Neural cell (in vitro differentiated cells): ENCODE measurements at regions not wholly inside any gene's neighbourhood (a gene's known extent, or its start where the extent isn't known, plus 50 kb on each side); places are given as distances from the start of the nearest gene placed in this dataset.

Experiments used
- H2AFZ ChIP-seq: fragments of 200-600, 300-800 bp; sonication (generic), shearing (Covaris generic); 2 replicates; pipeline ENCODE4 v1.6.0; 2014; ENCODE audit warnings: low read depth, mild to moderate bottlenecking, antibody characterized with exemption, low read length, moderate library complexity
- H3F3A ChIP-seq: fragments of 200-600 bp; shearing (Covaris generic); 2 replicates; pipeline ENCODE4 v1.6.1; 2016; ENCODE audit warnings: mild to moderate bottlenecking, moderate library complexity, mixed read lengths, antibody characterized with exemption, low read length; ENCODE audit not compliant: insufficient read depth, poor library complexity, severe bottlenecking
- H3K27ac ChIP-seq: fragments of 200-600, 300-800 bp; sonication (generic), shearing (Covaris generic); 2 replicates; pipeline ENCODE4 v1.5.1; 2014; ENCODE audit warnings: mild to moderate bottlenecking, low read length, moderate library complexity
- H3K27me3 ChIP-seq: fragments of 300-800, 200-600 bp; sonication (generic), shearing (Covaris generic); 2 replicates; pipeline ENCODE4 v1.6.0; 2014; ENCODE audit warnings: mild to moderate bottlenecking, low read depth, low read length, moderate library complexity; ENCODE audit not compliant: insufficient read depth
- H3K36me3 ChIP-seq: fragments of 300-800, 200-600 bp; sonication (generic), shearing (Covaris generic); 2 replicates; pipeline ENCODE4 v1.5.1; 2014; ENCODE audit warnings: mild to moderate bottlenecking, antibody characterized with exemption, low read length, moderate library complexity; ENCODE audit not compliant: insufficient read depth
- H3K4me2 ChIP-seq: fragments of 300-800, 200-600 bp; sonication (generic), shearing (Covaris generic); 2 replicates; pipeline ENCODE4 v1.6.0; 2014; ENCODE audit warnings: mild to moderate bottlenecking, low read length
- H3K4me3 ChIP-seq: fragments of 300-800, 200-600 bp; sonication (generic), shearing (Covaris generic); 2 replicates; pipeline ENCODE4 v1.5.1; 2014; ENCODE audit warnings: mild to moderate bottlenecking, low read length, moderate library complexity
- H3K79me2 ChIP-seq: fragments of 200-600 bp; shearing (Covaris generic); replicated peaks from 2 replicates; pipeline ENCODE4 v1.6.0; 2014; ENCODE audit warnings: mild to moderate bottlenecking, low read length, moderate library complexity; ENCODE audit not compliant: insufficient read depth
- H3K9ac ChIP-seq: fragments of 300-800, 200-600 bp; sonication (generic), shearing (Covaris generic); 2 replicates; pipeline ENCODE4 v1.6.1; 2016; ENCODE audit warnings: mild to moderate bottlenecking, low read length, mixed read lengths
- H3K9me2 ChIP-seq: fragments of 200-600 bp; shearing (Covaris generic); 2 replicates; pipeline ENCODE4 v1.6.1; 2016; ENCODE audit warnings: mild to moderate bottlenecking, low read length, mixed read lengths; ENCODE audit not compliant: insufficient read depth
- H3K9me3 ChIP-seq: fragments of 200-600, 300-800 bp; sonication (generic), shearing (Covaris generic); 2 replicates; pipeline ENCODE4 v1.6.1; 2016; ENCODE audit warnings: mild to moderate bottlenecking, mixed run types, low read length, moderate library complexity, mixed read lengths
- H4K20me1 ChIP-seq: fragments of 200-600 bp; shearing (Covaris generic); 2 replicates; pipeline ENCODE4 v1.6.1; 2016; ENCODE audit warnings: mild to moderate bottlenecking, mixed run types; ENCODE audit not compliant: insufficient read depth
- CTCF ChIP-seq: fragments of 450-650 bp; IDR thresholded peaks from 2 replicates; pipeline ENCODE4 v1.5.1; 2014; ENCODE audit warnings: antibody characterized with exemption, mild to moderate bottlenecking, moderate library complexity; ENCODE audit not compliant: poor library complexity, severe bottlenecking
- EP300 ChIP-seq: fragments of 450-650 bp; conservative IDR thresholded peaks from 2 replicates; pipeline ENCODE4 v1.6.1; 2014; ENCODE audit warnings: antibody characterized with exemption, mild to moderate bottlenecking, moderate library complexity; ENCODE audit not compliant: poor library complexity, severe bottlenecking
- EZH2 ChIP-seq: fragments of 200-600, 300-800 bp; shearing (Covaris generic), sonication (generic); IDR thresholded peaks from 2 replicates; pipeline ENCODE4 v1.6.1; 2014; ENCODE audit warnings: antibody characterized with exemption, low read length, borderline replicate concordance, mild to moderate bottlenecking; ENCODE audit not compliant: insufficient read depth, poor library complexity, severe bottlenecking
- MXI1 ChIP-seq: fragments of 450-650 bp; conservative IDR thresholded peaks from 2 replicates; pipeline ENCODE4 v1.6.1; 2014; ENCODE audit warnings: antibody characterized with exemption, mild to moderate bottlenecking; ENCODE audit not compliant: poor library complexity, severe bottlenecking
- POLR2AphosphoS5 ChIP-seq: IDR thresholded peaks from 2 replicates; pipeline ENCODE4 v1.6.1; 2012
- RAD21 ChIP-seq: fragments of 450-650 bp; conservative IDR thresholded peaks from 2 replicates; pipeline ENCODE4 v1.6.1; 2014; ENCODE audit warnings: antibody characterized with exemption, mild to moderate bottlenecking, moderate library complexity
- REST ChIP-seq: IDR thresholded peaks from 2 replicates; pipeline ENCODE4 v1.6.1; 2012; ENCODE audit warnings: borderline replicate concordance
- SMC3 ChIP-seq: fragments of 450-650 bp; conservative IDR thresholded peaks from 2 replicates; pipeline ENCODE4 v1.6.1; 2014; ENCODE audit warnings: antibody characterized with exemption, mild to moderate bottlenecking, moderate library complexity; ENCODE audit not compliant: poor library complexity
- TAF1 ChIP-seq: IDR thresholded peaks from 2 replicates; pipeline ENCODE4 v1.6.1; 2012; ENCODE audit warnings: low read depth

DNA sequence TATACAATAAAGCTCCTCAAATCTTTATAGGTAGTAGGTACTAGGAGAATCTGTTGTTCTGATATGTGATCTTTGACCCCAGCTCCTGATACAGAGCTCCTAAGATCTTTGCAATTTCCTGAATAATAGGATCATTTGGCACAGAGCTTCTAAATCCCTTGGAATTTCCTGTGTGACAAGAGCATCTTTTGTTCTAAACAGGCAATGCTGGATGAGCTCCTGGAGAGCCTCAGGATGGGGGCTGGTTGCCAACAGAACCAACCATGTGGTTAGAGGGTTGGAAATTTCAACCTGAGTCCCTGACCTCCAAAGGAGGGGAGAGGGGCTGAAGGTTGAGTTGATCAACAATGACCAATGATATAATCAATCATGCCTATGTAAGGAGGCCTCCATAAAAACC, 629.0 kb downstream of the CCSER2 start:
- Histone ChIP-seq H3K27ac (no peak overlapping the region), H3K9me2 (no peaks in the 10 kb centered on the region), H2AFZ (no peak overlapping the region), H4K20me1 (no peaks in the 10 kb centered on the region), H3K4me2 (no peak overlapping the region), H3K4me3 (no peak overlapping the region), H3K9ac (no peak overlapping the region), H3K9me3 (no peaks in the 10 kb centered on the region), H3F3A (no peaks in the 10 kb centered on the region), H3K27me3 (no peaks in the 10 kb centered on the region), H3K36me3 (no peaks in the 10 kb centered on the region), H3K79me2 (no peaks in the 10 kb centered on the region)
- TF ChIP-seq EP300 (no peak), SMC3 (no peak), MXI1 (no peak), POLR2AphosphoS5 (no peak), RAD21 (no peak), REST (no peak), CTCF (no peak), TAF1 (no peak)

DNA sequence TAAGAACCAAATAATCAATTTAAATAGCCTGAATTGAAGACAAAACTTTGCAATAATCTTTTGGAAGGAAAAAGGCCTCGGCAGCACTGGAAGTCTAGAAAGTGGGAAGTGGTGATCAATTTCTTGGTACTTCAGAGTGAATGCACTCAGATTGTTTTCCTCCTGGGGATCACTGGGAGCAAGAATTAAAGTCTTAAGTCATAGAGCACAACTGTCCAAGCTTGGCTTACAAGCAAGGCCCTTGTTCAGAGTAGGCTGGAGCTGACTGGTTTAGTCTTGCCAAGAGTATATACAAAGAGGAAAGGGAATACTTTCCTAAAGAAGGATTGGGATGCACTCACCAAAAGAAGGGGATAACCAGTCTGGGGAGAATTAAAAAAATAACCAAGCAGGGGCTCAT, 637.1 kb downstream of the CCSER2 start:
- TF ChIP-seq MXI1 (no peak), EZH2 (no peak), TAF1 (no peak), SMC3 (no peak), POLR2AphosphoS5 (no peak), RAD21 (no peak), REST (no peak), EP300 (no peak), CTCF (no peak)
- Histone ChIP-seq H3K9me3 (no peaks in the 10 kb centered on the region), H4K20me1 (no peaks in the 10 kb centered on the region), H3K4me2 (no peak overlapping the region), H3K4me3 (no peak overlapping the region), H3K27me3 (no peaks in the 10 kb centered on the region), H3K27ac (no peak overlapping the region), H2AFZ (no peak overlapping the region), H3F3A (no peaks in the 10 kb centered on the region), H3K36me3 (no peaks in the 10 kb centered on the region), H3K9me2 (no peaks in the 10 kb centered on the region), H3K9ac (no peak overlapping the region), H3K79me2 (no peaks in the 10 kb centered on the region)
